Posterior cingulate gyrus (tissue), 11 donors: ENCODE measurements at regions not wholly inside any gene's neighbourhood (a gene's known extent, or its start where the extent isn't known, plus 50 kb on each side); places are given as distances from the start of the nearest gene placed in this dataset.
"Not testable (repeated sequence)": the region's sequence is repeated elsewhere in the genome, so short reads cannot be mapped to it uniquely, and the experiment has no call there.

Experiments
- DNase-seq, 10 donors: peaks; one replicate each; pipeline versions ENCODE4 v3.0.0 to v3.0.0-alpha.2; 2020 to 2021; ENCODE audit warnings: mixed read lengths in 3 of 10
- intact Hi-C: fragments of 100-400 bp; cut with DNase I; formaldehyde crosslinking; loops from one replicate; pipeline ENCODE4 v1.15.1; 2023

DNA sequence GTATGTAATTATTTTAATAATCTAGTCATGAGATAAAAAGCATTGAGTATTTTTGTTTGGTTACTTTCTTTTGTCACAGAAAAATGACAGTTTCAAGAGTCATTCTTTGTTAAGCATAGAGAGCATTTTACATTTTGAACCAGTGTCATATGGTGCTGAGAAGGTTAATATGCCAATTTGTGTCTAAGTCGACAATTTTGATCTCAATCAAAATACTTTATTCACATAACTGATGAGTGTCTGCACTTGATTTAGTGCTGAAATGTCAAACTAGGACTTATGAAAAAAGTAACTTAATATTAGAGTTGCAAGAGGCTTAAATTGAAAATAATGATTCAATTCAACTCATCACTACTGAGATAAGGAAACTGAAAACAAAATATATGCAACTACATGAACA lies 1804.6 kb upstream of the ACO1 start:
- DNase-seq = no peak
- intact Hi-C loops = no loop called here

- DNase-seq = no peak
- intact Hi-C loops = no loop called here
These were observed 1802.2 kb upstream of the ACO1 start for GRCh38 chr9:30582240-30582639.

- DNase-seq = no peak
- intact Hi-C loops = no loop called here
These were observed 1799.9 kb upstream of the ACO1 start for GRCh38 chr9:30584559-30584958.

- no peak for DNase-seq
These were observed 1793.0 kb upstream of the ACO1 start for GRCh38 chr9:30591461-30591860.

DNA sequence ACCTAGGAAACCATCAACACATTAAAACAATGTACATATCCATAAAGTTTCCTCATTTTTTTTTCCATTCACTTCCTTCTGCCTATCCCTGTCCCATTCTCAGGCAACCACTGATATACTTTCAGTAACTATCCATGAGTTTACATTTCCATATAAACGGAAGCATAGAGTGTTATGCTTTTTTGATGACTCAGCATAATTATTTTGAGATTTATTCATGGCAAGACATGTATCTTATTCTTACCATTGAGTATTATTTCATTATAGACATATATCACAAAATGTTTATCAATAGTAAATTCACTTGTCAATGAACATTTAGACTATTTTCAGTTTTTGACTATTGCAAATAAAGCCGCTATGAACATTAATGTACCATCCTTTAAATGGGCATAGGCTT lies 1786.8 kb upstream of the ACO1 start:
- intact Hi-C loops = no loop called here
- DNase-seq = no peak

More at GRCh38 chr9:30591461-30591860, 1793.0 kb upstream of the ACO1 start:
- intact Hi-C loops = no loop called here

DNA sequence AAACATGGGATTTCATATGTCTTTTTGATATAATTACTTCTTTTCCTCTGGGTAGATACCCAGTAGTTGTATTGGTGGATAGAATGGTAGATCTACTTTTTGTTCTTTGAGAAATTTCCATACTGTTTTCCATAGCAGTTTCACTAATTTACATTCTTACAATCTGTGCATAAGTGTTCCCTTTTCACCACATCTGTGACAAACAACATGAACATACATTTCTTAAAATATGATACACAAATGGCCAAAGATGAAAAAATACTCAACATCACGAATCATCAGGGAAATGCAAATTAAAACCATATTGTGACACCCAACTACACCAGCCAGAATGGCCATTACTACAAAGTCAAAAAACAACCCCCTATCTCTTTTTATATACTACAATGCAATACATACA lies 1778.5 kb upstream of the ACO1 start:
- intact Hi-C loops = no loop called here

DNA sequence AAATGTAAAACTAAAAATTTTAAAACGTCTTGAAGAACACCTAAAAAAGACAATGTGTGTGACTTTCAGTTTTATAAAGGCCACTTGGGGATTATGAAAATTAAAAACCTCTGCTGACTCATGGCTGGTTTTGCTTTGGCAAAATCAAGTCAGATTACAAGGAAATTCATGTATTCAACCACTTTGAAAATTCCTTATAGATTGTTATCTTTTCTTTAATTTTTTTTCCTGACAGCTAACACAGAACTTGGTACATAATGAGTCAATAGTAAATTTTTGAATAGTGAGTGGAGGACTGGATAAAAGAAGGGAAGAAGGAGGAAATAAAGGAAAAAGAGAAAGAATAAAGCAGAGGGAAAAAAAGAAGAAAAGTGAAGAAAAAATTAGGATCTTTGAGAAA lies 1774.7 kb upstream of the ACO1 start:
- intact Hi-C loops = no loop called here
- no peak for DNase-seq

More for the DNA sequence above, 1778.5 kb upstream of the ACO1 start:
- no peak for DNase-seq

GRCh38 chr9:30616782-30617181 lies 1767.7 kb upstream of the ACO1 start:
- intact Hi-C loops, DNase-seq: not testable (repeated sequence)

DNA sequence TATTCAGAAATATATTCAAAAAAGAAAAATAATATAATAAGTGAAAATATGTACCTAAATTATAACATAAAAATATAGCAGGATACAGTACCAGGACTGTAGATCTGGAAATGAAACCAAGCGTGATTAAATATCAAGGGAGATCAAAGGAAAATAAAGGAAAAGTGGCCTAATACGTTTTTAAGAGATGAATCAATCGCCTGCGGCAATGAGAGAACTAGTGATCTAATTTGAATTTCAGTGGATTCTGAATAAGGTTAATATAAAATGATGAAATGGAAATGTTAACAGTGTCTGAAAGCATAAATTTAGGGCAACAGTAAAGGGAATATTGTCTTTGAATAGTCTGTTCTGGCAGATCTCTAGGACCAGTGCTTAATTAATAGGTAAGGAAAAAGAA lies 1761.9 kb upstream of the ACO1 start:
- DNase-seq = no peak
- intact Hi-C loops = no loop called here

- intact Hi-C loops = no loop called here
- DNase-seq = no peak
These were observed 1755.4 kb upstream of the ACO1 start for GRCh38 chr9:30628915-30629567.

DNA sequence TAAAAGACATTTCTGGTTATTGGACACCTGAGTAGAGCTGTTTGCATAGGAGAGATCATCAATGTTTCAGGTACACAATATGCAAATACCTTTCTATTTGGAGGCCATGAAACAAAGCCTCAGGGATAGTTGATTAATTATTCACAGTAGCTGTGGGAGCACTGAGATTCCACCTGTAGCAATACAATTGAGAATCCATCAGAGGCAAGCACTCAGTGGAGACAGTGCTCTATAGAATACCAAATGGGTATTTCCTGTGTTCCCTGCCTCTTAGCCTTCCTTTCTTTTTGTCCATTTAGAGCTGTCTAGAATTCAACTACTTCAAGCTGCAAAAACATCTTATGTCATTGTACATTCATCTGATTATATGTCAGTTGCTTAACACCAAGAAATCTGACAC lies 1754.0 kb upstream of the ACO1 start:
- intact Hi-C loops = no loop called here
- no peak for DNase-seq

- intact Hi-C loops, DNase-seq: not testable (repeated sequence)
These were observed 1737.8 kb upstream of the ACO1 start for GRCh38 chr9:30646639-30647038.

DNA sequence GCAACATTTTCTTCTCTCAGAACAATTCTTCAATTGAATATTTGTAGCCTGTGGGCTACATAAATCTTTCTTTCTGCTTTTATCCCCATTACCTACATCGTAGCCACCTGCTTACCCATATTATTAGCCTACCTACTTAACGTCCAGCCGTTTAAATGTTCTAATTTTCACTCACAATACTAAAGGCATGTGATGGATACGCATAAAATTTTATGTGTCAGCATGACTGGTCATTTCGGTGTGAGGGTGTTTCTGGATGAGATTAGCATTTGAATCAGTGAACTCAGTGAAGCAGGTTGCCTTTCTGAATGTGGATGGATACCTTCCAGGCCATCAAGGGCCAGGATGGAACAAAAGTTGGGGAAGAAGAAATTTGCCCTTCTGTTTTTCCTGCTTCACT lies 1722.5 kb upstream of the ACO1 start:
- no peak for DNase-seq
- intact Hi-C loops = no loop called here

GRCh38 chr9:30670805-30671562 lies 1713.5 kb upstream of the ACO1 start:
- peak in 3 of 10 donors; percentile 43 to 72 (median 52) for DNase-seq
- intact Hi-C loops = no loop called here

GRCh38 chr9:30673132-30673531 lies 1711.3 kb upstream of the ACO1 start:
- intact Hi-C loops = no loop called here
- DNase-seq = no peak

DNA sequence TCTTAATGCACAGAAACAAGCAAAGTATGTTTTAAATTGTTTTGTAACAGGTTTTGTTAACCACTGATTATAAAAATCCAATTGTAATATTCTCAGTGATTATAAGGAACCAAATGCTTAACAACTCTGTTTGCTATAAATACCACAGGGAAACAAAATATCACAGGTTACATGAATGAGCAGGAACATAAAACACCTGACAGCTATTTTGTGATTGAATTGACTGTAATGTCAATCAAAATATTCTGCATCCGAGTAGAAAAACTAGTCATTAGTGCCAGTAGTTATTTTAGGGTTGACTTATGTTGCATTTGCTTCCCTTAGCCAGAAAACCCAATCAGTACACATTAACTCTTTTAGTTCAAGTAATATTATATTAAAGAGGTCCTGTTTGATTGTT lies 1707.8 kb upstream of the ACO1 start:
- intact Hi-C loops = no loop called here
- no peak for DNase-seq

GRCh38 chr9:30677221-30677620 lies 1707.2 kb upstream of the ACO1 start:
- intact Hi-C loops = no loop called here
- no peak for DNase-seq

DNA sequence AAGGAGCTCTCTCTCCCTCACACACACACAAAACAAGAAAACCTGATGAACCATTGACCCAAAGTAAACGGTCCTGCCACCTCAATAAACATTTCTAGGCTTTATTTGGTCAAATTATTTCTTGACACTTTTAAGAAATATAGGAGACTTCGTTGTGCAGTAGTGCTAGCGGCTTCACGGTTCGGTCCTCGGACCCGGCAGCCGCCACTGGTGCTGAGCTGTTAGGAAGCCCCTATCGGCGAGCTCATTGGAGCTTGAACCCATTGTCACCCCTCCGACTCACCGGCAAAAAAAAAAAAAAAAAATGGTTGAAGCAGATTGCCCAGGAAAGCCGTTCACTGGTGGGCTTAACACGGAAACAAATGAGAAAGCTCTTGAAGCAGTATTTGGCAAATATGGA lies 1695.6 kb upstream of the ACO1 start:
- peak in 1 of 10 donors; percentile 54 for DNase-seq
- intact Hi-C loops = no loop called here

DNA sequence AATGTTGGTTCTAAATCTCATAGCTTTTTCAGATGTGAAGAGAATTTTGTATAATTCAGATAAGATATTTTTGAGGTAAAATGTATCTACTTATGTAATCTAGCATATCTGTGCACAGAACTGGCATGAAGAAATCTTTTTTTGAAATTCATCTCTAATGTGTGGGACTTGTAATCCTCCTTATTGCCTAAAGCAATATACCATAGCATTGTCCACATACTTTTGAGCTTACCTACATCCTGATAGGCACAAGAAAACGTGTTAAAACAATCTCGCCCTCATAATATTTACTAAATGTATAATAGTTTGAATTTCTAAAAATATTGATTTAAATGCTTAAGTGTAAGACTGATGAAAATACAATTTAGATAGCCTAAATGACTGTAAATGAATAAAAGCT lies 1686.5 kb upstream of the ACO1 start:
- no peak for DNase-seq
- intact Hi-C loops = no loop called here

DNA sequence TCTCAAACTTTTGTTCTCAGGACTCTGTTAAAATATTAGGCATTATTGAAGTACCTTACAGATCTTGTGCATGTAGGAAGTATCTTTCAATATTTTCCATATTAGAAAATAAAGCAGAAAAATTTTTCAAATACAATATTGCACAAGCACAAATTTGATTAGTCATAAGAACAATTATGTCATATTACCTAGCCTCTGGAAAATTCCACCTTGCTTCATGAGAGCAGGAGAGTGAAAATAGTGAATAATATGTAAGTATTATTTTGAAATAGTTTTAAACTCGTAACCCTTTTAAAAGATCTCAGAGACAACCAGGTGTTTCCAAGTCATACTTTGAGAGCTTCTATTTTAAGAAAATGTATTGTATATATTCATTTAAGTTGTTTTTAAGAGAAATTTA lies 1672.9 kb upstream of the ACO1 start:
- intact Hi-C loops = no loop called here

GRCh38 chr9:30713243-30713642 lies 1671.2 kb upstream of the ACO1 start:
- no peak for DNase-seq
- intact Hi-C loops = no loop called here

More for the DNA sequence above, 1672.9 kb upstream of the ACO1 start:
- DNase-seq = no peak

DNA sequence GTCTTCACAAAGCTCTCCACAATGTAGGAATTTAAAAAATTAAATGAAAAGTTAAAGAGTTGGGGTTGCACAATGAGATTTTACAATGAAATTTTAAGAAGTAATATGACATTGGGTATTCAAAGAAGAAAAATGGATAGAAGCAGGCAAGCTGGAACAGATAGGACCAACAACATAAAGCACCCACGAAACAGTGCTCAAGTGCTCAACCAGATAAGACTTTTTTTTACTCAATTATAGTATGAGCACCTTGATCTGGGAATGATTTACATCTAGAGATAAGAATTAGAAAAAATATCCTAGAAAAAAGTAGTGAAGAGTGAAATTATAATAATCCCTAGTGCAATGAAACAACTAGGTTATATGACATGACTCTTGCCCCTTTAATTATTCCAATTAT lies 1670.1 kb upstream of the ACO1 start:
- intact Hi-C loops = no loop called here
- DNase-seq = no peak
